Testis (tissue), 2 donors: ENCODE measurements at regions not wholly inside any gene's neighbourhood (a gene's known extent, or its start where the extent isn't known, plus 50 kb on each side); places are given as distances from the start of the nearest gene placed in this dataset.

ENCODE experiments used
- POLR2A ChIP-seq: fragments of 450-650 bp; IDR thresholded peaks from one replicate; pipeline ENCODE4 v1.6.1; 2017; ENCODE audit warnings: antibody characterized with exemption, mild to moderate bottlenecking, moderate library complexity
- TF ChIP-seq, protein P1 (sequence below), 3 experiments: fragments of 450-650 bp in 2 of 3; fragments of 200-600 bp in 1 of 3; sonication (generic) in 1 of 3; IDR thresholded peaks; one replicate each; pipeline ENCODE4 v1.5.1; 2016 to 2019; ENCODE audit warnings: antibody characterized with exemption in 3 of 3, mild to moderate bottlenecking in 2 of 3, moderate library complexity in 1 of 3

DNA sequence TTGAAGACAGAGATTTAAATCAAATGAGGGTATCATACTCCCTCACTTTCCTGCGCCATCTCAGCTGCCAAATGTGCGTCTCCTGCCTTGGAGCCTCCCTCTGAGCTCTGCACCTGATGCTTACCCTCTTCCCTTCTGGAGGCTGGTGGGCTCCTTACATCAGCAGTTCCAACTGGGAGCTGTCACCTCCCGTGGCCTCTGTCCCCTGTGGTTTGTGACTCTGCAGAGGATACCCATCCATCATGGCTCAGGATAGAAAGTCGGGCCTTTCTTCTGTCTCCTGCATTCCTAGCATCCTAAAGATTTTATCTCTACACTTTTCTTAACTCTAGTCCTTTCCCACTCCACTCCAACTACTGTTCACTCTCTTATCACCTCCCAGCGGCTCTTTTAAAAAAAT is 570.6 kb downstream of the BCL11B start:
- TF ChIP-seq, protein P1, sequence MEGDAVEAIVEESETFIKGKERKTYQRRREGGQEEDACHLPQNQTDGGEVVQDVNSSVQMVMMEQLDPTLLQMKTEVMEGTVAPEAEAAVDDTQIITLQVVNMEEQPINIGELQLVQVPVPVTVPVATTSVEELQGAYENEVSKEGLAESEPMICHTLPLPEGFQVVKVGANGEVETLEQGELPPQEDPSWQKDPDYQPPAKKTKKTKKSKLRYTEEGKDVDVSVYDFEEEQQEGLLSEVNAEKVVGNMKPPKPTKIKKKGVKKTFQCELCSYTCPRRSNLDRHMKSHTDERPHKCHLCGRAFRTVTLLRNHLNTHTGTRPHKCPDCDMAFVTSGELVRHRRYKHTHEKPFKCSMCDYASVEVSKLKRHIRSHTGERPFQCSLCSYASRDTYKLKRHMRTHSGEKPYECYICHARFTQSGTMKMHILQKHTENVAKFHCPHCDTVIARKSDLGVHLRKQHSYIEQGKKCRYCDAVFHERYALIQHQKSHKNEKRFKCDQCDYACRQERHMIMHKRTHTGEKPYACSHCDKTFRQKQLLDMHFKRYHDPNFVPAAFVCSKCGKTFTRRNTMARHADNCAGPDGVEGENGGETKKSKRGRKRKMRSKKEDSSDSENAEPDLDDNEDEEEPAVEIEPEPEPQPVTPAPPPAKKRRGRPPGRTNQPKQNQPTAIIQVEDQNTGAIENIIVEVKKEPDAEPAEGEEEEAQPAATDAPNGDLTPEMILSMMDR (IDR thresholded peaks at IDR 0.05) = no peak
- no peak for TF ChIP-seq POLR2A
